B cell (primary cell): ENCODE measurements at regions not wholly inside any gene's neighbourhood (a gene's known extent, or its start where the extent isn't known, plus 50 kb on each side); places are given as distances from the start of the nearest gene placed in this dataset.

Experiments used
- EZH2 ChIP-seq: IDR thresholded peaks from 2 replicates; pipeline ENCODE4 v1.6.1; 2012; ENCODE audit warnings: borderline replicate concordance, low read depth, mild to moderate bottlenecking, moderate library complexity, low read length; ENCODE audit not compliant: insufficient read depth, poor library complexity, severe bottlenecking
- TF ChIP-seq, protein P1 (sequence below): fragments of 200-600 bp; IDR thresholded peaks from one replicate; pipeline ENCODE4 v1.8.0; 2022; ENCODE audit warnings: antibody characterized with exemption, mild to moderate bottlenecking

DNA sequence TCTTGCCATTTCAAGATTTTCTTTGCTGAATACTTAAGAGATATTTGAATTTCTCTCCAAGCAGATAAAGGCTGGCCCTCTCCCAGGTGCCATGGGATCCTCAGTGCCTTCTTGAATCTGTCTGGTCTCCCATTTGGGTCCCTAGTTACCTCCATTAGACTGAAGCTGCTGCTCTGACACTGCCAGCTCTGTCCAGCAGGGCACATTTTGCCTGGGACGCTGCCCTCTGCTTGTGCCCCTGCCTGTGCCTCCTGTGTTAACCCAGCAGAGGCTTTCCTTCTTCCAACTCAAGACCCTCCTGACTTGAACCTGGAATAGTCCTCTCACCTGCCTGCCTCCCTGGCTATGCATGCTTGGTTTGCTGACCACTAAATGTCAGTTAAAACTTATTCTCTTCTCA, 406.3 kb downstream of the BUD13 start:
- TF ChIP-seq, protein P1, sequence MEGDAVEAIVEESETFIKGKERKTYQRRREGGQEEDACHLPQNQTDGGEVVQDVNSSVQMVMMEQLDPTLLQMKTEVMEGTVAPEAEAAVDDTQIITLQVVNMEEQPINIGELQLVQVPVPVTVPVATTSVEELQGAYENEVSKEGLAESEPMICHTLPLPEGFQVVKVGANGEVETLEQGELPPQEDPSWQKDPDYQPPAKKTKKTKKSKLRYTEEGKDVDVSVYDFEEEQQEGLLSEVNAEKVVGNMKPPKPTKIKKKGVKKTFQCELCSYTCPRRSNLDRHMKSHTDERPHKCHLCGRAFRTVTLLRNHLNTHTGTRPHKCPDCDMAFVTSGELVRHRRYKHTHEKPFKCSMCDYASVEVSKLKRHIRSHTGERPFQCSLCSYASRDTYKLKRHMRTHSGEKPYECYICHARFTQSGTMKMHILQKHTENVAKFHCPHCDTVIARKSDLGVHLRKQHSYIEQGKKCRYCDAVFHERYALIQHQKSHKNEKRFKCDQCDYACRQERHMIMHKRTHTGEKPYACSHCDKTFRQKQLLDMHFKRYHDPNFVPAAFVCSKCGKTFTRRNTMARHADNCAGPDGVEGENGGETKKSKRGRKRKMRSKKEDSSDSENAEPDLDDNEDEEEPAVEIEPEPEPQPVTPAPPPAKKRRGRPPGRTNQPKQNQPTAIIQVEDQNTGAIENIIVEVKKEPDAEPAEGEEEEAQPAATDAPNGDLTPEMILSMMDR: no peak
- TF ChIP-seq EZH2: no peak
